ENCODE measurements at regions not wholly inside any gene's neighbourhood (a gene's known extent, or its start where the extent isn't known, plus 50 kb on each side); places are given as distances from the start of the nearest gene placed in this dataset.
"Not testable (repeated sequence)": the region's sequence is repeated elsewhere in the genome, so short reads cannot be mapped to it uniquely, and the experiment has no call there.

DNA sequence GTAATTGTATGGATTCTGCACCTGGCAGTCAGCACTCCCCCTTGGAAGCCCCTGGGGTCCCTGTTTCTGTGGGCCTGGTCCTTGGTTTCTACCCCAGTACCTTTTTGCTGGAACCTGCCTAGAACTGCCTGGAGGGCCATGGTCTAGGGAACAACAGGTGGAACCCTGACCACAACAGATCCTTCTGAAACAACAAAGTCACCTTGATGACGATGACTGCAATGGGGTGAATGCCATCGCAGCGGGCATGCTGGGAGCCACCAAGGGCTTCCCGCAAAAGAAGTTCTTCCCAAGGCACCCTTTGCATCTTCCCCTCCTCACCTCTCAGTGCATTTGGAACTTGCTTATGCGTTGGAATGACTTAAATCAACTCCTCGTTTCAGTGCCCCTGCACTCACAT is 129.0 kb upstream of the OR4C13 start:
- TF ChIP-seq, protein P1, sequence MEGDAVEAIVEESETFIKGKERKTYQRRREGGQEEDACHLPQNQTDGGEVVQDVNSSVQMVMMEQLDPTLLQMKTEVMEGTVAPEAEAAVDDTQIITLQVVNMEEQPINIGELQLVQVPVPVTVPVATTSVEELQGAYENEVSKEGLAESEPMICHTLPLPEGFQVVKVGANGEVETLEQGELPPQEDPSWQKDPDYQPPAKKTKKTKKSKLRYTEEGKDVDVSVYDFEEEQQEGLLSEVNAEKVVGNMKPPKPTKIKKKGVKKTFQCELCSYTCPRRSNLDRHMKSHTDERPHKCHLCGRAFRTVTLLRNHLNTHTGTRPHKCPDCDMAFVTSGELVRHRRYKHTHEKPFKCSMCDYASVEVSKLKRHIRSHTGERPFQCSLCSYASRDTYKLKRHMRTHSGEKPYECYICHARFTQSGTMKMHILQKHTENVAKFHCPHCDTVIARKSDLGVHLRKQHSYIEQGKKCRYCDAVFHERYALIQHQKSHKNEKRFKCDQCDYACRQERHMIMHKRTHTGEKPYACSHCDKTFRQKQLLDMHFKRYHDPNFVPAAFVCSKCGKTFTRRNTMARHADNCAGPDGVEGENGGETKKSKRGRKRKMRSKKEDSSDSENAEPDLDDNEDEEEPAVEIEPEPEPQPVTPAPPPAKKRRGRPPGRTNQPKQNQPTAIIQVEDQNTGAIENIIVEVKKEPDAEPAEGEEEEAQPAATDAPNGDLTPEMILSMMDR (IDR thresholded peaks at IDR 0.05 in 8 of 11, conservative IDR thresholded peaks at IDR 0.05 in 3 of 11): not testable (repeated sequence)
- TF ChIP-seq POLR2A (IDR thresholded peaks at IDR 0.05): not testable (repeated sequence)

All from spleen (tissue), 7 donors.